ES-I3 (cell line): ENCODE measurements at regions not wholly inside any gene's neighbourhood (a gene's known extent, or its start where the extent isn't known, plus 50 kb on each side); places are given as distances from the start of the nearest gene placed in this dataset.

Experiments
- H3K36me3 ChIP-seq: 2 replicates; pipeline ENCODE4 v1.6.1; 2013; ENCODE audit warnings: mild to moderate bottlenecking, low read length, control low read depth, moderate library complexity; ENCODE audit not compliant: insufficient read depth
- H3K4me1 ChIP-seq: 2 replicates; pipeline ENCODE4 v1.6.1; 2013; ENCODE audit warnings: mild to moderate bottlenecking, control low read depth, low read length; ENCODE audit not compliant: insufficient read depth
- H3K9ac ChIP-seq: 2 replicates; pipeline ENCODE4 v1.6.1; 2013; ENCODE audit warnings: low read depth, mild to moderate bottlenecking, low read length, moderate library complexity
- H3K9me3 ChIP-seq: 2 replicates; pipeline ENCODE4 v1.6.1; 2013; ENCODE audit warnings: mild to moderate bottlenecking, low read length, moderate library complexity; ENCODE audit not compliant: control insufficient read depth, insufficient read depth

DNA sequence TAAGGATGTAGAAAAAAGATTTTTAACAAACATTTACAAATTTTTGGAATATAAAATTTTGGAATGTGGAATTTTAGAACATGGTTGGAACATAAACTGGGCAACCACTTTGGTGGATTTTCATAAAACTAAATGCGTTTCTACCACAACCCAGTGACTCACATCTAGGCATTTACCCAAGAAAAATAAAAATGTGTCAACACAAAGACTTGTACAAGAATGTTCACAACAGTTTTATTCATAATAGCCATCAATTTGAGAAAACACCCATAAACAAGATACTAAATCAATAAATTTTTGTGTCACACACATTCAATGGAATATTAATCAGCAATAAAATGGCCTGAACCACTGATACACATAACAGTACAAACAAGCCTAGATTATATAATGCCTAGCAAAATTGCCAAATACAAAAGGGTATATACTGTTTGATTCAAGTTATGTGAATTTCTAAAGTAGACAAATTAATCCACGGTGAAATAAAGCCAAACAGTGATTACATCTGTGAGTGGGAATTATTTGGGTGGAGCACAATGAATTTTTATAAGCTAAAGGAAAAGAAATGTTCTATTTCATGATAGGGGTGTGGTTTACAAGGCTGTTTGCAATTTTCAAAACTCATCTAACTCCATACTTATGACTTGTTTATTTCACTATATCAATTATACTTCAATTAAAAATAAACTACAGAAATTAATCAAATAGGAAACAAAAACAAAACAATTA is 415.2 kb upstream of the OR4E1 start:
- Histone ChIP-seq H3K4me1 (no peaks in the 10 kb centered on the region), H3K36me3 (no peaks in the 10 kb centered on the region), H3K9ac (no peak overlapping the region), H3K9me3 (no peaks in the 10 kb centered on the region)

DNA sequence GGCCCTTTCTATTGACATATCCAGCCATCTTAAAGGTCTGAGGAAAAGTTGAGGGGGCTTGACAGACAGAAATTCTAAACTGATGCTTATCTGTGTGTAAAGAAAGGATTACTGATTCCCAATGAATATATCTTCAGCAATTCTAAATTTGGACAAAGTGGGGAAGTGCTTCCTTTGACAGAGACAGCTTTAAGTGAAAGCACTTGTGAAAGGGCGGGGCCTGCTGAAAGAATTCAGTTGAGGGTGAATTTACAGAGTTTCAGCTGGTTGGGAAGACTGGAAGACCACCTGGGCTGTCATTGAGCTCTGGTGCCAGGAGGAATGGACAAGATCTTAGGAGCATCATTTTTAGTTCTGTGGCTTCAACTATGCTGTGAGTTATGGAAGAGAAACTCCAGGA is 412.5 kb upstream of the OR4E1 start:
- Histone ChIP-seq H3K9me3 (no peaks in the 10 kb centered on the region), H3K9ac (no peak overlapping the region), H3K4me1 (no peaks in the 10 kb centered on the region), H3K36me3 (no peaks in the 10 kb centered on the region)

GRCh38 chr14:22084393-22085281 is 411.0 kb upstream of the OR4E1 start:
- no peaks in the 10 kb centered on the region for H3K36me3 ChIP-seq
- no peak overlapping the region for H3K9ac ChIP-seq
- no peaks in the 10 kb centered on the region for H3K4me1 ChIP-seq

DNA sequence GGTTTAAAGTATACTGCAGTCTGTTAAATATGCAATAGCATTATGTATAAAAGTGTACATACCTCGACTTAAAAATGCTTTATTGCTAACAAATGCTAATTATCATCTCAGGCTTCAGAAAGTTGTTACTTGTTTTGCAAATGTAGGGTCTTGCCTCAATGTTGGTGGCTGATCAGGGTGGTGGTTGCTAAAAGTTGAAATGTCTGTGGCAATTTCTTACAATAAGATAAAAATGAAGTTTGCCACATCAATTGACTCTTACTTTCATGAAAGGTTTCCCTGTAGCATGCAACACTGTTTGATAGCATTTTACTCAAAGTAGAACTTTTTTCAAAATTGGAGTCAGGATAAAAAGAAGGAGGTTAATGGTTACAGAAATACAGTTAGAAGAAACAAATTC is 407.7 kb upstream of the OR4E1 start:
- H3K36me3 ChIP-seq = no peaks in the 10 kb centered on the region
- H3K4me1 ChIP-seq = no peaks in the 10 kb centered on the region
- no peaks in the 10 kb centered on the region for H3K9me3 ChIP-seq
- no peak overlapping the region for H3K9ac ChIP-seq

More at GRCh38 chr14:22084393-22085281, 411.0 kb upstream of the OR4E1 start:
- H3K9me3 ChIP-seq = no peaks in the 10 kb centered on the region

DNA sequence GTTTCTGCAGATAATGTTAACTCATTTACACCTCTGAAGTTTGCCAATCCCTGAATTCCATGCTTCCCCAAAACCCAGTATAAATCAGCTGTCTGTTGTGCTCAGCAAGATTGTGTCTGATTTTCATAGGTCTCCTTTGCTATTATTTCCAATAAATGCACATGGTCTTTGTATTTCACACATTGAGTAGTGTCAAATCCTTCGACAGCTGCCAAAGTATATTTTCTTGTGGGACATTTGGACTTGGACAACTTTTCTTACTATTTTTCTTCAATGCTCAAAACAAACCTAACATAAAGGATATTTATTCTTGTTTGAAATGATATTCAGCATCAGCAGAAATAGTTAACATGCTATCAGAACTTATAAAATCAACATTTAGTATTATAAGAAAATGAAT is 406.1 kb upstream of the OR4E1 start:
- H3K36me3 ChIP-seq = no peaks in the 10 kb centered on the region
- H3K4me1 ChIP-seq = no peaks in the 10 kb centered on the region
- no peaks in the 10 kb centered on the region for H3K9me3 ChIP-seq
- H3K9ac ChIP-seq = no peak overlapping the region

DNA sequence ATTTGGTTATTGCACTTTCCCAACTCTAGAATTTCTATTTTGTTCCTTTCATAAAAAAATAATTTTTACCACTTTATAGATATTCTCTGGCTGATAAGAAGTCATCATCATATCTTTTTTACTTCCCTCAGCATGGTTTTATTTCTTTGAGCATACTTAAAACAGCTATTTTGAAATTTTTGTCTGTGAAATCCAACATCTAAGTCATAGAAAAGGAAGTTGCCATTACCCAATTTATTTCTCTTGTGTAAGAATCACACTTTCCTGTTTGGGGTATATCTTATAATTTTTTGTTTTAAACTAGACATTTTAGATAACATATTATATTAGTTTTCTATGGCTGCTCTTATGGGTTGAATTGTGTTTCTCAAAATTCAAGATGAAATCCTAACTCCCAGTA is 400.2 kb upstream of the OR4E1 start:
- no peaks in the 10 kb centered on the region for H3K9me3 ChIP-seq
- no peaks in the 10 kb centered on the region for H3K4me1 ChIP-seq
- H3K9ac ChIP-seq = no peak overlapping the region
- no peaks in the 10 kb centered on the region for H3K36me3 ChIP-seq

- Histone ChIP-seq H3K9me3 (no peaks in the 10 kb centered on the region), H3K9ac (no peak overlapping the region), H3K4me1 (no peaks in the 10 kb centered on the region), H3K36me3 (no peaks in the 10 kb centered on the region)
Measured at GRCh38 chr14:22071006-22071405, 397.4 kb upstream of the OR4E1 start.

GRCh38 chr14:22070119-22070982 is 396.7 kb upstream of the OR4E1 start:
- Histone ChIP-seq H3K4me1 (no peaks in the 10 kb centered on the region), H3K9ac (peak overlapping the region; percentile 59; the same call in 1 of the 2 replicates), H3K9me3 (no peaks in the 10 kb centered on the region), H3K36me3 (no peaks in the 10 kb centered on the region)

GRCh38 chr14:22065347-22065746 is 391.7 kb upstream of the OR4E1 start:
- H3K4me1 ChIP-seq = no peaks in the 10 kb centered on the region
- no peaks in the 10 kb centered on the region for H3K36me3 ChIP-seq
- no peaks in the 10 kb centered on the region for H3K9me3 ChIP-seq
- H3K9ac ChIP-seq = no peak overlapping the region

DNA sequence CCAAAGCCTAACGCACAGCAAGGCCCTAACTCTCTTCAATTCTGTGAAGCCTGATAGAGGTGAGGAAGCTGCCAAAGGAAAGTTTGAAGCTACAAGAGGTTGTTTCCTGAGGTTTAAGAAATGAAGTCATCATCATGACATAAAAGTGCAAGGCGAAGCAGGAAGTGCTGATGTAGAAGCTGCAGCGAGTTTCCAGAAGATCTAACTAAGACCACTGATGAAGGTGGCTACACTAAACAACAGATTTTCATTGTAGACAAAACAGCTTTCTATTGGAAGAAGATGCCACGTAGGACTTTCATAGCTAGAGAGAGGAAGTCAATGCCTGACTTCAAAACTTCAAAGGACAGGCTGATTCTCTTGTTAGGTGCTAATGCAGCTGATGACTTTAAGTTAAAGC is 385.6 kb upstream of the OR4E1 start:
- no peaks in the 10 kb centered on the region; the same call in 1 of the 2 replicates for H3K9me3 ChIP-seq
- no peak overlapping the region for H3K9ac ChIP-seq

DNA sequence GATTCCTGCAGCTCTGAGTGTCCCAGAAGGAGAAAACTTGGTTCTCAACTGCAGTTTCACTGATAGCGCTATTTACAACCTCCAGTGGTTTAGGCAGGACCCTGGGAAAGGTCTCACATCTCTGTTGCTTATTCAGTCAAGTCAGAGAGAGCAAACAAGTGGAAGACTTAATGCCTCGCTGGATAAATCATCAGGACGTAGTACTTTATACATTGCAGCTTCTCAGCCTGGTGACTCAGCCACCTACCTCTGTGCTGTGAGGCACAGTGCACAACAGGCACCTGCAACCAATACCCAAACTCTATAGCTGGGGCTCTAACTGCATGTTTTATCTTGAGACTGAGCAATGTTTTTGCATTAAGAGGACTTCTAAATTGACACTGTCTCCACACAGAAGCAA is 379.2 kb upstream of the OR4E1 start:
- Histone ChIP-seq H3K4me1 (peaks cover 14% of the 10 kb centered on the region), H3K9ac (no peak overlapping the region)

More for the DNA sequence above, 385.6 kb upstream of the OR4E1 start:
- no peaks in the 10 kb centered on the region for H3K4me1 ChIP-seq
- no peaks in the 10 kb centered on the region for H3K36me3 ChIP-seq

GRCh38 chr14:22047115-22047514 is 373.5 kb upstream of the OR4E1 start:
- H3K9ac ChIP-seq = no peak overlapping the region

More for the DNA sequence above, 379.2 kb upstream of the OR4E1 start:
- Histone ChIP-seq H3K36me3 (no peaks in the 10 kb centered on the region), H3K9me3 (no peaks in the 10 kb centered on the region)

GRCh38 chr14:22046063-22046462 is 372.4 kb upstream of the OR4E1 start:
- Histone ChIP-seq H3K9ac (no peak overlapping the region), H3K4me1 (peaks cover 3% of the 10 kb centered on the region; the same call in 1 of the 2 replicates), H3K36me3 (no peaks in the 10 kb centered on the region), H3K9me3 (no peaks in the 10 kb centered on the region)

More at GRCh38 chr14:22047115-22047514, 373.5 kb upstream of the OR4E1 start:
- no peaks in the 10 kb centered on the region for H3K36me3 ChIP-seq
- H3K9me3 ChIP-seq = no peaks in the 10 kb centered on the region
- peaks cover 3% of the 10 kb centered on the region; the same call in 1 of the 2 replicates for H3K4me1 ChIP-seq

GRCh38 chr14:22044193-22044592 is 370.6 kb upstream of the OR4E1 start:
- H3K36me3 ChIP-seq = no peaks in the 10 kb centered on the region
- no peaks in the 10 kb centered on the region for H3K9me3 ChIP-seq
- H3K4me1 ChIP-seq = peaks cover 3% of the 10 kb centered on the region; the same call in 1 of the 2 replicates
- no peak overlapping the region for H3K9ac ChIP-seq
